GM18870 (cell line): ENCODE measurements at regions not wholly inside any gene's neighbourhood (a gene's known extent, or its start where the extent isn't known, plus 50 kb on each side); places are given as distances from the start of the nearest gene placed in this dataset.
"Not testable (repeated sequence)": the region's sequence is repeated elsewhere in the genome, so short reads cannot be mapped to it uniquely, and the experiment has no call there.

Experiments used
- ATAC-seq: cut with Tn5 transposase; IDR thresholded peaks from one replicate; pipeline ENCODE4 v1.9.1; 2021; ENCODE audit warnings: moderate library complexity; ENCODE audit not compliant: unreplicated experiment

- no peak for ATAC-seq
Observed at GRCh38 chrX:25810202-25810601, 327.9 kb upstream of the MAGEB18 start.

GRCh38 chrX:25819879-25820278 lies 318.3 kb upstream of the MAGEB18 start:
- no peak for ATAC-seq

- ATAC-seq, result no peak
Observed at GRCh38 chrX:25851141-25851540, 287.0 kb upstream of the MAGEB18 start.

GRCh38 chrX:25853002-25853479 lies 285.1 kb upstream of the MAGEB18 start:
- no peak for ATAC-seq

GRCh38 chrX:25858273-25858880 lies 279.8 kb upstream of the MAGEB18 start:
- no peak for ATAC-seq

GRCh38 chrX:25860322-25860721 lies 277.8 kb upstream of the MAGEB18 start:
- ATAC-seq, result no peak

GRCh38 chrX:25869761-25870160 lies 268.4 kb upstream of the MAGEB18 start:
- no peak for ATAC-seq

GRCh38 chrX:25872786-25873185 lies 265.4 kb upstream of the MAGEB18 start:
- no peak for ATAC-seq

GRCh38 chrX:25873196-25873595 lies 264.9 kb upstream of the MAGEB18 start:
- no peak for ATAC-seq

GRCh38 chrX:25878806-25879205 lies 259.3 kb upstream of the MAGEB18 start:
- no peak for ATAC-seq

GRCh38 chrX:25882503-25882902 lies 255.6 kb upstream of the MAGEB18 start:
- ATAC-seq, result not testable (repeated sequence)

- ATAC-seq, result no peak
Observed at GRCh38 chrX:25897758-25898157, 240.4 kb upstream of the MAGEB18 start.

- not testable (repeated sequence) for ATAC-seq
Observed at GRCh38 chrX:25905728-25906127, 232.4 kb upstream of the MAGEB18 start.

- ATAC-seq, result no peak
Observed at GRCh38 chrX:25925946-25926345, 212.2 kb upstream of the MAGEB18 start.

GRCh38 chrX:25928316-25928715 lies 209.8 kb upstream of the MAGEB18 start:
- ATAC-seq, result no peak

GRCh38 chrX:25941087-25941486 lies 197.1 kb upstream of the MAGEB18 start:
- ATAC-seq, result no peak

GRCh38 chrX:25941559-25942250 lies 196.4 kb upstream of the MAGEB18 start:
- no peak for ATAC-seq

- ATAC-seq, result no peak
Observed at GRCh38 chrX:25968920-25969319, 169.2 kb upstream of the MAGEB18 start.

GRCh38 chrX:25976683-25977310 lies 161.3 kb upstream of the MAGEB18 start:
- ATAC-seq, result no peak

GRCh38 chrX:25998687-25999086 lies 139.5 kb upstream of the MAGEB18 start:
- ATAC-seq, result no peak

- no peak for ATAC-seq
Observed at GRCh38 chrX:26007462-26007861, 130.7 kb upstream of the MAGEB18 start.

GRCh38 chrX:26008042-26008441 lies 130.1 kb upstream of the MAGEB18 start:
- ATAC-seq, result no peak
